ENCODE measurements at regions not wholly inside any gene's neighbourhood (a gene's known extent, or its start where the extent isn't known, plus 50 kb on each side); places are given as distances from the start of the nearest gene placed in this dataset.

DNA sequence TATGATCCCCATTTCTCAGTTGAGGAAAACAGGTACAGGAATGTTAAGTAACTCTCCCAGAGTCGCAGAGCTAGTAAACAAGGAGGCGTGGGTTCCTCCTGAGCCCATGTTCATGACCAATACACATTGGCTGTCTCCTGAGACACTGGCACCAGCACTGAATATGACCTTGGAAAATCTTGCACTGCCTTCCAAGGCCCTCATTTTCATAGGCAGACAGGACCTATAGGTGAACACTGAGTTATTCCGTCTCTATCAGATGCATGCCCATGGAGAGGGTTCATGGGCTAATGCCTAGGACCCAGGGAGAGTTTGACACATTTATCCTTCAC, 504.8 kb downstream of the RFC3 start:
- Histone ChIP-seq H2BK15ac (ENCODE audit: low read depth, low read length) (no peak overlapping the region), H2BK12ac (ENCODE audit: insufficient read length, low read depth, low read length) (no peak overlapping the region), H2BK20ac (ENCODE audit: low read depth, low read length, poor library complexity, severe bottlenecking) (no peak overlapping the region), H3K4ac (ENCODE audit: low read depth, low read length) (no peak overlapping the region), H2AFZ (ENCODE audit: low read length) (no peak overlapping the region), H3K79me1 (ENCODE audit: insufficient read depth, low read depth, low read length, poor library complexity, severe bottlenecking) (no peaks in the 10 kb centered on the region), H3K23me2 (ENCODE audit: insufficient read length, low read depth, low read length, poor library complexity, severe bottlenecking) (no peaks in the 10 kb centered on the region), H4K20me1 (ENCODE audit: control insufficient read depth, insufficient read depth, insufficient read length) (no peaks in the 10 kb centered on the region), H3T11ph (ENCODE audit: low read length) (no peak overlapping the region), H3K27ac (ENCODE audit: insufficient read length, low read depth, low read length) (no peak overlapping the region), H3K9ac (ENCODE audit: extremely low read depth, insufficient read length, low read length) (no peak overlapping the region), H4K5ac (ENCODE audit: insufficient read length, low read depth, low read length) (no peak overlapping the region), H3K4me2 (ENCODE audit: insufficient read depth, insufficient read length, low read length) (no peak overlapping the region), H2BK120ac (ENCODE audit: low read depth, low read length, poor library complexity, severe bottlenecking) (no peak overlapping the region), H3K18ac (ENCODE audit: insufficient read length, low read depth, low read length) (no peak overlapping the region), H3K56ac (ENCODE audit: insufficient read length, low read depth, low read length) (no peak overlapping the region), H3K14ac (ENCODE audit: insufficient read depth, low read length) (no peak overlapping the region), H3K23ac (ENCODE audit: insufficient read length, low read depth, low read length) (no peak overlapping the region), H2AK5ac (ENCODE audit: insufficient read length, low read length) (no peak overlapping the region), H3K79me2 (ENCODE audit: insufficient read depth, low read length) (no peaks in the 10 kb centered on the region), H2BK5ac (ENCODE audit: insufficient read length, low read length) (no peak overlapping the region), H3K9me3 (ENCODE audit: control insufficient read depth, low read depth, low read length) (no peaks in the 10 kb centered on the region), H3K27me3 (ENCODE audit: insufficient read depth, low read length) (no peaks in the 10 kb centered on the region), H4K91ac (ENCODE audit: insufficient read length, low read depth, low read length) (no peak overlapping the region), H3K4me1 (ENCODE audit: insufficient read depth, low read length) (no peaks in the 10 kb centered on the region), H4K8ac (replicated peaks; ENCODE audit: insufficient read length, low read depth, low read length) (no peak overlapping the region)
- Mint-ChIP-seq H3K9me3 (no peaks in the 10 kb centered on the region; a peak in 1 of 5 replicates), H3K27ac (no peak overlapping the region), H3K27me3 (ENCODE audit: low read depth) (no peaks in the 10 kb centered on the region), H3K36me3 (ENCODE audit: insufficient read depth in 1 of 3, low read depth in 3 of 3) (no peaks in the 10 kb centered on the region), H3K4me1 (no peaks in the 10 kb centered on the region), H3K4me3 (no peak overlapping the region)
- WGBS (ENCODE audit: extremely low coverage, insufficient read length, low lambda C conversion rate): no CpG with 5 or more reads among the region's 3 CpGs
- DNase-seq: no peak
- TF ChIP-seq, protein P1, sequence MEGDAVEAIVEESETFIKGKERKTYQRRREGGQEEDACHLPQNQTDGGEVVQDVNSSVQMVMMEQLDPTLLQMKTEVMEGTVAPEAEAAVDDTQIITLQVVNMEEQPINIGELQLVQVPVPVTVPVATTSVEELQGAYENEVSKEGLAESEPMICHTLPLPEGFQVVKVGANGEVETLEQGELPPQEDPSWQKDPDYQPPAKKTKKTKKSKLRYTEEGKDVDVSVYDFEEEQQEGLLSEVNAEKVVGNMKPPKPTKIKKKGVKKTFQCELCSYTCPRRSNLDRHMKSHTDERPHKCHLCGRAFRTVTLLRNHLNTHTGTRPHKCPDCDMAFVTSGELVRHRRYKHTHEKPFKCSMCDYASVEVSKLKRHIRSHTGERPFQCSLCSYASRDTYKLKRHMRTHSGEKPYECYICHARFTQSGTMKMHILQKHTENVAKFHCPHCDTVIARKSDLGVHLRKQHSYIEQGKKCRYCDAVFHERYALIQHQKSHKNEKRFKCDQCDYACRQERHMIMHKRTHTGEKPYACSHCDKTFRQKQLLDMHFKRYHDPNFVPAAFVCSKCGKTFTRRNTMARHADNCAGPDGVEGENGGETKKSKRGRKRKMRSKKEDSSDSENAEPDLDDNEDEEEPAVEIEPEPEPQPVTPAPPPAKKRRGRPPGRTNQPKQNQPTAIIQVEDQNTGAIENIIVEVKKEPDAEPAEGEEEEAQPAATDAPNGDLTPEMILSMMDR (conservative IDR thresholded peaks at IDR 0.05): no peak

Measured in H9 (cell line).